Endothelial cell of hepatic sinusoid (primary cell): ENCODE measurements at regions not wholly inside any gene's neighbourhood (a gene's known extent, or its start where the extent isn't known, plus 50 kb on each side); places are given as distances from the start of the nearest gene placed in this dataset.

ENCODE experiments used
- in situ Hi-C: cut with HindIII; loops from 2 replicates; pipeline ENCODE4 v1.10.0; 2017; ENCODE audit warnings: low sequenced_read_pairs

GRCh38 chr4:84028340-84028739 lies 470.8 kb downstream of the NKX6-1 start:
- in situ Hi-C loops, result no loop called here

DNA sequence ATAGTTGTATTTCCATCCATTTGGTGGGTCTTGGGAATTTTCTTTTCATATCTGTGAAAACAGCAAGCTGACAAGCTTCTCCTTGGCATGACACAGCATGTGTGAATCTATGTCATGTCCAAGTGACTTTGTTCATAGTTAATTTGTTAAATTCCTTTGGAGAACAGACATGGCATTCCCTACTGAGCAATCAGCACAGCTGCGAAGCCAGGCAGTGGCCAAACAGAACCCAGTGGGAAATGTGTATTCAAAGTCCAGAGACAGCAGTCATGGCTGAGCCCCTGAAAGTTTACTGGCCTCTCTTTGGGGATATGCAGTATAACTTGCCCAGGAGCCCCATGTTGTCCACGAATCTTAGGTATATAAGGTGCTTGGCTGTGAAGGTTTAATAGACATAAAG lies 474.7 kb downstream of the NKX6-1 start:
- in situ Hi-C loops, result no loop called here

DNA sequence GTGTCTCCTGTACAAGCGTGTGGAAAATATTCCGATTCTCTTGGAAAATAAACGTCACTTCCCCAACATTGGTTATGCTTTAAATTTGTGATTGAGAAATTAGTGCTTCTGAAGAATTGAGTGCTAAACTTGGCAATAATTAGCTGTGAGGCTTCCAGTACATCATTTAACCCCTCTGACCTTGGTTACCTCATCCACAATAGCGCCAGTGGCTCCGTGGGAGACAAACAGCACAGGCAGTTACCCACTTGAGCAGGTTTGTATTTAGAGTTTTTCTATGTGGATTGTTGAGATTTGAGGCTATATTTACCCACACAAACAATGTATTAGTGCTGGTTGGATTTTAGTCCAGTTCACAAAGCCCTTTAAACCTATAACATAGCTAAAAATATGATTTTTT lies 476.5 kb downstream of the NKX6-1 start:
- in situ Hi-C loops, result no loop called here

DNA sequence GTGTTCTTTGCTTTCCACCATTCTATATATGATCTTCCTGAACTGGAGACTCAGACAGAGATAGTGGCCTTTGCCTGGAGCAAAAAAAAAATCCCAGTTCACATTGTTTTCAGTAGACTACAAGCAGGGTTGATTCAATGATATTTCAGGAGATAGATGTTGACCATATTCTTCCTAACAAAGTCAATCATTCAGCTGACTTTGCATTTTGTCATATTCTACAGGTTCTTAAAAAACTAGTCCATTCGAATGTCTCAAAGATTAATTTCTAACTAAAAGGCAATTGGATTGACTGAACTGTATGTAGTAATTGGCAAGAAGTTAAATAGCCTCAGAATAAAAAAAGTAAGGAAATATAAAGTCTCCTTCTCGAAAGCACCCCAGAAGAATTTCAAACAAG lies 479.5 kb downstream of the NKX6-1 start:
- in situ Hi-C loops, result no loop called here

DNA sequence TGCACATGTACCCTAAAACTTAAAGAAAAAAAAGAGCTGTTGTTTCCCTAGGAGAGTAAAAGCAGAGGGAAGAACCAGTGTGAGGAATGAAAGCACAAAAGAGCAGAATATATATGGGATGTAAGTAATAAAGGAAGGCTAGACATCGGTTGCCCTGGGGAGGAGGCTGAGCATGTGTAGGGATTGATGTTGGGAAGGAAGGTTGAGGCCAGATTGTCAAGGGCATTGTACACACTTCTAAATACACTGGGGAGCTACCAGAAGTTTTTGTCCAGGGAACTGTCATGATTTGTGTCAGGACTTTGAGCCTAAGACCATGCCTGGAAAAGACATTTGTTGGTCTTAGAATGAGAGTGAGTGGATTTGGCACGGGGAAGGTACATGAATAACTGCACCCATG lies 467.1 kb downstream of the GPAT3 start:
- in situ Hi-C loops, result no loop called here

GRCh38 chr4:84001876-84002569 lies 466.1 kb downstream of the GPAT3 start:
- in situ Hi-C loops, result no loop called here

DNA sequence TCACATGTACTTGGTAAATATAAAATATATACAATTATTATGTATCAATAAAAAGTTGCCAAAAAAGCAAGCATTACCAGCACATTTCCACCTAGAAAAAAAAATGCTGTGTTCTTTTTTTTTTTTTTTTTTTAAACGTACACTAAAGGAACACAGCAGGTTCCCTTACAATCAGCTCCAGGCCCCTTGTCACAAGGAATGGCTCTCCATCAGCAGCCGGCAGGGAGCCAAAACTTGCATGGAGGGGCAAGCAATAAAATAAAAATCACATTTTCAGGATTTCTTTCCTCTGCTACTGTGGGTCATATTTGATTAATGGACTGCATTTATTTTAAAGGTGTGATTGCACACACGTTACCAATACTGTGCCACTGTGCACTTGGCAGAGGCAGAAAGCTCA lies 460.3 kb downstream of the GPAT3 start:
- in situ Hi-C loops, result no loop called here

- in situ Hi-C loops, result no loop called here
Observed at GRCh38 chr4:83993774-83994173, 457.9 kb downstream of the GPAT3 start.

GRCh38 chr4:83989835-83990234 lies 453.9 kb downstream of the GPAT3 start:
- in situ Hi-C loops, result no loop called here

GRCh38 chr4:83981156-83981555 lies 445.2 kb downstream of the GPAT3 start:
- in situ Hi-C loops, result no loop called here

DNA sequence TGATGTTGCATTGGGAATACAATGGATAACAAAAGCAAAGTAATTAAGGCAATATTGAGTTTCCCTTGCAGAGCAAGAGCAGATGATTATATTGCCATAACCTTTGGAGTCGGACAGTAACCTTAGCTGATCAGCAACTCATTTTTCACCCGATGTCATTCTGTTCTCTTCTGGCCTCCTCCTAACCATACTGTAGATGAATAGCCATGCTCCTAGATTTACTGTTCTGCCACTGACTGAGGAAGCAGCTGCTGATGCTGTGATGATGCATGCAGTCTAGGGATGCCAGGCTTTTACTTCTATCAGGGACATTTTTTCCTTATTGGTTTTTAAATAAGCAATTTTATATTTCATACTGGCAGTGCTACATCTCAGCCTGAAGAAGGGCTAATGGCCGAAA lies 443.9 kb downstream of the GPAT3 start:
- in situ Hi-C loops, result no loop called here

GRCh38 chr4:83974111-83974780 lies 438.3 kb downstream of the GPAT3 start:
- in situ Hi-C loops, result no loop called here

- in situ Hi-C loops, result no loop called here
Observed at GRCh38 chr4:83964996-83965541, 429.2 kb downstream of the GPAT3 start.

GRCh38 chr4:83962492-83962891 lies 426.6 kb downstream of the GPAT3 start:
- in situ Hi-C loops, result no loop called here

DNA sequence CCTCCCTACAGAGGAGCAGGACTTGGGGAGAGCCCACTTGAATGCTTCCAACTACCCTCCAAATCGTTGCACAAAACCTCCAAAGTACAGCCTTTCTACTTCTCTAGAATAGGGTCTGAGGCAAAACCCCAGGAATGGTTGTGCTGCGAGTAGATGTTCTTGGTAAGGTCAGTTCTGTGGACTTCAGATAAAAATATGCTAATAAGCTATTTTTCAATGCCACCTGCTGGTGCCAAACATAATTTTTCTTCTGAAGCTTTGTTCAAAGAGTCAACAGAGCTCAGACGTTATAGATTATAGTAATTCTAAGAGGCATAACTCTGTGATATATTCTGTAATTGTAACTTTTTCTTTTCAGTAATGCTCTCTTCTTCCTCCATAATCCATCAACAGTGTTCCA lies 425.7 kb downstream of the GPAT3 start:
- in situ Hi-C loops, result no loop called here

DNA sequence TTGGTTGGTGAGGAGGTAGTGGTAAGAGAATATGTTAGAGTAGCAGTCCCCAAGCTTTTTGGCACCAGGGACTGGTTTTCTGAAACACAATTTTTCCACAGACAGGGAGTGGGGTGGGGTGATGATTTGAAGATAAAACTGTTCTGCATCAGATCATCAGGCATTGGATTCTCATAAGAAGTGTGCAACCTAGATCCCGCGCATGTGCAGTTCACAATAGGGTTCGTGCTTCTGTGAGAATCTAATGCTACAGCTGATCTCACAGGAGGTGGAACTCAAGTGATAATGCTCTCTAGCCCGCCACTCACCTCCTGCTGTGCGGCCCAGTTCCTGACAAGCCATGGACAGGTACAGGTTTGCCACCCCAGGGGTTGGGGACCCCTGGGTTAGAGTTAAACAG lies 423.3 kb downstream of the GPAT3 start:
- in situ Hi-C loops, result no loop called here

- in situ Hi-C loops, result no loop called here
Observed at GRCh38 chr4:83947830-83948193, 411.9 kb downstream of the GPAT3 start.

DNA sequence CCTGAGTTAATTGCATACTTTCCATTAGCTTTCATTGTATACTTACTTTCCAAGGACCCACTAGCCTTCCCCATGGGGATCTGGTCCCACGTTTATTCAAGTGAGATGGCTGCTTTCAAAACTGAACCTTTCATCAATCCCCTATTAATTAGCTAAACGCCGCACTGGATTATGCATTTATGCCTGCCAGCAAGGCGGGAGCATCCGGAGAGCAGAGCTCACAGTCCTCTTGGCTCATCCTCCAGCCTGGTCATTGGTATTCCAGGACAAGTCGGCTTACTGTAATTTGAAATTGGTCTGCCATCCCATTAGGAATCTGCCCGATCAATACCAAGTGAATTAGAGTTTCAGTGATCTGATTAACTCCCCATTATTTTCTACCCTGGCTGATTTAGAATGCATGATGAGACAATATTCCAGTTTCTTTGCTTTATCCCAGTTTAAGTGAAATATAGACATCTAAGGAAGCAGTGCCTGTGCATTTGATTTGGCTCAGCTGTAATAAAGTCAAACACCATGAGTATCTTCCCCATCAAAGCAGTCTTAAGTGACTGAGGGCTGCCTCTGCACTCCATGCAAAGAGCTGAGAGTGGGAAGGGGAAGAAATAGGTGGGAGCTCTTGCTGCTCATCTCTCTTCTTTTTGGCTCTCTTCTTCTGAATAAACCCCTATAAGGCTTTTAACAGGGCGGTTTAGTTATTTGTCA lies 411.4 kb downstream of the GPAT3 start:
- in situ Hi-C loops, result no loop called here

DNA sequence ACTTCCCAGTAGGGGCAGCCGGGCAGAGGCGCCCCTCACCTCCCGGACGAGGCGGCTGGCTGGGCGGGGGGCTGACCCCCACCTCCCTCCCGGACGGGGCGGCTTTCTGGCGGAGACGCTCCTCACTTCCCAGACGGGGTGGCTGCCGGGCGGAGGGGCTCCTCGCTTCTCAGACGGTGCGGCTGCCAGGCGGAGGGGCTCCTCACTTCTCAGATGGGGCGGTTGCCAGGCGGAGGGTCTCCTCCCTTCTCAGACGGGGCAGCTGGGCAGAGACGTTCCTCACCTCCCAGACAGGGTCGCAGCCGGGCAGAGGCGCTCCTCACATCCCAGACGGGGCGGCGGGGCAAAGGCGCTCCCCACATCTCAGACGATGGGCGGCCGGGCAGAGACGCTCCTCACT lies 407.8 kb downstream of the GPAT3 start:
- in situ Hi-C loops, result loop anchor here (5.0 kb wide), 1 partner anchor 171 kb away; no protein-coding TSS in a partner anchor

- in situ Hi-C loops, result no loop called here
Observed at GRCh38 chr4:83932750-83933391, 397.0 kb downstream of the GPAT3 start.

DNA sequence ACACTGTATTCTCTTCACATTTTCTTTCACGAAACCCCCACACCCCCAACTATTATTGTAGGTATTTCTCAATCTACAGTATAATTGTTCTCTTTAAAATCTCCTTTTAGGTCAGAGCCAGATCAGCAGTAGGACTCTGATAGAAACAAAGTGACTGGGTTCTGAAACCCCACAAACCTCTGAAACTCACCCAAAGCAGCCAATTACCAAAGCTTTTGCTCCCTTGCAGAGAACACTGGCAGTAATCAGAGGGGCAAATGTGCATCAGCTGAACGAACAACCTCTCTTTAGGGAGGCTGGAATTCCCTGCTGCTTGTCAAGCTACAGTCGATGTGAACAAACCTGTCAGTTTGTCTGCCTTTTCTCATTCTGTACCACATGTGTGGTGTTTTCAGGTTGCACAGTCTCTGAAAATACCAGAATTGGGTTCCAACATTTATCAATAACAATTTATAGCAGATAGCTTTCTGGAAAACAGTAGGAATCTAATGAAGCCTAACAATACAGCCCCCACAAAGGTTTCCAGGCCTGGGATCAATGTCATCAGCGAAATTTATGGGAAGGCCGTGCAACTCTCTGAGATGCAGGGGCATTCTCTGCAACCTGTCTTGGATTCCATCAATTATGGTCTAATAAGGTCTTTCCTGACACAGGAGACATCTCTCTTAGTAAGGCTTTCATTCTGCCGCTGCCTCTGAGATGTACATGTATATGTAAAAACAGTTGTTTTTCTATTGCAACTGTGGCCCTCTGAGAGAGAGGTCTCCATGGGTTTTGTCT lies 395.9 kb downstream of the GPAT3 start:
- in situ Hi-C loops, result no loop called here
